Parathyroid adenoma (tissue), 2 donors: ENCODE measurements at regions not wholly inside any gene's neighbourhood (a gene's known extent, or its start where the extent isn't known, plus 50 kb on each side); places are given as distances from the start of the nearest gene placed in this dataset.

Experiments used
- H2AFZ ChIP-seq: fragments of 300-600 bp; sonication (generic); one replicate; pipeline ENCODE4 v1.7.0; 2017; ENCODE audit warnings: antibody characterized with exemption, mild to moderate bottlenecking
- H3K27ac ChIP-seq: fragments of 300-600 bp; sonication (generic); one replicate; pipeline ENCODE4 v1.7.0; 2017
- H3K27me3 ChIP-seq: fragments of 300-600 bp; sonication (generic); one replicate; pipeline ENCODE4 v1.7.0; 2017; ENCODE audit warnings: low read length; ENCODE audit not compliant: control insufficient read depth, insufficient read depth
- H3K36me3 ChIP-seq: fragments of 300-600 bp; sonication (generic); one replicate; pipeline ENCODE4 v1.7.0; 2017; ENCODE audit warnings: low read length; ENCODE audit not compliant: control insufficient read depth, insufficient read depth
- H3K4me1 ChIP-seq: fragments of 300-600 bp; sonication (generic); one replicate; pipeline ENCODE4 v1.7.0; 2017; ENCODE audit warnings: control low read depth
- H3K4me2 ChIP-seq: fragments of 300-600 bp; sonication (generic); one replicate; pipeline ENCODE4 v1.7.0; 2017; ENCODE audit warnings: low read length
- H3K4me3 ChIP-seq: fragments of 300-600 bp; sonication (generic); one replicate; pipeline ENCODE4 v1.7.0; 2017; ENCODE audit warnings: low read depth, low read length
- H3K79me2 ChIP-seq: fragments of 300-600 bp; sonication (generic); one replicate; pipeline ENCODE4 v1.7.0; 2017; ENCODE audit warnings: control low read depth
- H3K9ac ChIP-seq: fragments of 300-600 bp; sonication (generic); one replicate; pipeline ENCODE4 v1.7.0; 2017; ENCODE audit warnings: mild to moderate bottlenecking
- H3K9me3 ChIP-seq: fragments of 300-600 bp; sonication (generic); one replicate; pipeline ENCODE4 v1.7.0; 2017; ENCODE audit warnings: low read length; ENCODE audit not compliant: control insufficient read depth
- CTCF ChIP-seq: fragments of 300-600 bp; sonication (generic); IDR thresholded peaks from one replicate; pipeline ENCODE4 v1.7.0; 2017; ENCODE audit warnings: antibody characterized with exemption, mild to moderate bottlenecking
- donor health status: primary hyperparathyroidism.

GRCh38 chr13:97520061-97520460, 86.1 kb downstream of the RAP2A start:
- no peak for TF ChIP-seq CTCF
- no peaks in the 10 kb centered on the region for H3K36me3 ChIP-seq
- no peaks in the 10 kb centered on the region for H3K9me3 ChIP-seq
- no peaks in the 10 kb centered on the region for H3K27me3 ChIP-seq
- H3K4me2 ChIP-seq = no peak overlapping the region
- H3K9ac ChIP-seq = no peak overlapping the region
- no peak overlapping the region for H3K27ac ChIP-seq
- H3K4me3 ChIP-seq = no peak overlapping the region
- no peaks in the 10 kb centered on the region for H3K4me1 ChIP-seq
- no peak overlapping the region for H2AFZ ChIP-seq
- no peaks in the 10 kb centered on the region for H3K79me2 ChIP-seq

- no peak overlapping the region for H3K4me3 ChIP-seq
These were observed 86.9 kb downstream of the RAP2A start for GRCh38 chr13:97520866-97521265.

GRCh38 chr13:97521726-97522125, 87.8 kb downstream of the RAP2A start:
- H3K27ac ChIP-seq = no peak overlapping the region
- no peak overlapping the region for H3K4me3 ChIP-seq
- no peak overlapping the region for H3K9ac ChIP-seq
- no peak overlapping the region for H3K4me2 ChIP-seq
- no peaks in the 10 kb centered on the region for H3K9me3 ChIP-seq
- no peak overlapping the region for H2AFZ ChIP-seq
- TF ChIP-seq CTCF = no peak
- no peaks in the 10 kb centered on the region for H3K79me2 ChIP-seq
- no peaks in the 10 kb centered on the region for H3K36me3 ChIP-seq
- H3K4me1 ChIP-seq = no peaks in the 10 kb centered on the region
- no peaks in the 10 kb centered on the region for H3K27me3 ChIP-seq

More at GRCh38 chr13:97520866-97521265, 86.9 kb downstream of the RAP2A start:
- Histone ChIP-seq H3K9me3 (no peaks in the 10 kb centered on the region), H3K79me2 (no peaks in the 10 kb centered on the region), H3K36me3 (no peaks in the 10 kb centered on the region), H3K27me3 (no peaks in the 10 kb centered on the region), H3K4me1 (no peaks in the 10 kb centered on the region), H2AFZ (no peak overlapping the region), H3K9ac (no peak overlapping the region), H3K4me2 (no peak overlapping the region), H3K27ac (no peak overlapping the region)
- no peak for TF ChIP-seq CTCF

- no peaks in the 10 kb centered on the region for H3K79me2 ChIP-seq
- no peaks in the 10 kb centered on the region for H3K36me3 ChIP-seq
- H3K9ac ChIP-seq = no peak overlapping the region
- H3K4me3 ChIP-seq = no peak overlapping the region
- no peaks in the 10 kb centered on the region for H3K4me1 ChIP-seq
- H3K27me3 ChIP-seq = no peaks in the 10 kb centered on the region
- H3K27ac ChIP-seq = no peak overlapping the region
- no peak for TF ChIP-seq CTCF
- no peak overlapping the region for H3K4me2 ChIP-seq
- no peaks in the 10 kb centered on the region for H3K9me3 ChIP-seq
- no peak overlapping the region for H2AFZ ChIP-seq
These were observed 88.3 kb downstream of the RAP2A start for GRCh38 chr13:97522243-97522642.

- no peaks in the 10 kb centered on the region for H3K4me1 ChIP-seq
- no peak overlapping the region for H2AFZ ChIP-seq
- H3K36me3 ChIP-seq = no peaks in the 10 kb centered on the region
- H3K79me2 ChIP-seq = no peaks in the 10 kb centered on the region
- H3K9me3 ChIP-seq = no peaks in the 10 kb centered on the region
- H3K27ac ChIP-seq = no peak overlapping the region
- no peak overlapping the region for H3K4me2 ChIP-seq
- no peak for TF ChIP-seq CTCF
- no peak overlapping the region for H3K9ac ChIP-seq
- H3K27me3 ChIP-seq = no peaks in the 10 kb centered on the region
- no peak overlapping the region for H3K4me3 ChIP-seq
These were observed 92.6 kb downstream of the RAP2A start for GRCh38 chr13:97526556-97526955.
